ENCODE measurements at regions not wholly inside any gene's neighbourhood (a gene's known extent, or its start where the extent isn't known, plus 50 kb on each side); places are given as distances from the start of the nearest gene placed in this dataset.

DNA sequence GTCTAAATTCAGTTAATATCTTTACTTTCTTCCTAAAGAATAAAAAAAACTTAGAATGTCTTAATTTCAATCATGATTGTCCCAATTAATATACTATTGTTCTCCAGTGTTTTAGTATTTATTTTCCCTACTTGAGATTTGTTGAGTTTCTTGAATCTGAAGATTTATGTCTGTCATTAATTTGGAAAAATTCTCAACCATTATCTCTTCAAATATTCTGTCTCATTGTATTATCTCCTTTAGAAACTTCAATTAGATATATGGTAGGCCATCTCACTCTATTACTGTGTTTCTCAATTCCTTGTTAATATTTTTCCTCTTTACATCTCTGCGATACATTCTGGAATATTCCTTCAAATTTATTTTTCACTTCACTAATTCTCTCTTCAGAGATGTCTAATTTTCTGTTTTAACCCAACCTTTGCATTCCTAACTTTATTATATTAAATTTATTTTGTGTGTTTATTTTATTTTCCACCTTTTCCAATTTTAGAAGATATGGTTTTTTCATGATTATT lies 268.6 kb downstream of the QKI start (continued):
- TF ChIP-seq ZMYM3 (CRISPR knock-in tag; IDR thresholded peaks at IDR 0.05) (no peak), TRIM24 (CRISPR knock-in tag; IDR thresholded peaks at IDR 0.05) (no peak), RAD51 (IDR thresholded peaks at IDR 0.05; ENCODE audit: borderline replicate concordance) (no peak), MZF1 (CRISPR knock-in tag; IDR thresholded peaks at IDR 0.05; ENCODE audit: borderline replicate concordance) (no peak)
- TF ChIP-seq, protein P1, sequence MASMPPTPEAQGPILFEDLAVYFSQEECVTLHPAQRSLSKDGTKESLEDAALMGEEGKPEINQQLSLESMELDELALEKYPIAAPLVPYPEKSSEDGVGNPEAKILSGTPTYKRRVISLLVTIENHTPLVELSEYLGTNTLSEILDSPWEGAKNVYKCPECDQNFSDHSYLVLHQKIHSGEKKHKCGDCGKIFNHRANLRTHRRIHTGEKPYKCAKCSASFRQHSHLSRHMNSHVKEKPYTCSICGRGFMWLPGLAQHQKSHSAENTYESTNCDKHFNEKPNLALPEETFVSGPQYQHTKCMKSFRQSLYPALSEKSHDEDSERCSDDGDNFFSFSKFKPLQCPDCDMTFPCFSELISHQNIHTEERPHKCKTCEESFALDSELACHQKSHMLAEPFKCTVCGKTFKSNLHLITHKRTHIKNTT (CRISPR knock-in tag; IDR thresholded peaks at IDR 0.05): no peak
- TF ChIP-seq, protein P2, sequence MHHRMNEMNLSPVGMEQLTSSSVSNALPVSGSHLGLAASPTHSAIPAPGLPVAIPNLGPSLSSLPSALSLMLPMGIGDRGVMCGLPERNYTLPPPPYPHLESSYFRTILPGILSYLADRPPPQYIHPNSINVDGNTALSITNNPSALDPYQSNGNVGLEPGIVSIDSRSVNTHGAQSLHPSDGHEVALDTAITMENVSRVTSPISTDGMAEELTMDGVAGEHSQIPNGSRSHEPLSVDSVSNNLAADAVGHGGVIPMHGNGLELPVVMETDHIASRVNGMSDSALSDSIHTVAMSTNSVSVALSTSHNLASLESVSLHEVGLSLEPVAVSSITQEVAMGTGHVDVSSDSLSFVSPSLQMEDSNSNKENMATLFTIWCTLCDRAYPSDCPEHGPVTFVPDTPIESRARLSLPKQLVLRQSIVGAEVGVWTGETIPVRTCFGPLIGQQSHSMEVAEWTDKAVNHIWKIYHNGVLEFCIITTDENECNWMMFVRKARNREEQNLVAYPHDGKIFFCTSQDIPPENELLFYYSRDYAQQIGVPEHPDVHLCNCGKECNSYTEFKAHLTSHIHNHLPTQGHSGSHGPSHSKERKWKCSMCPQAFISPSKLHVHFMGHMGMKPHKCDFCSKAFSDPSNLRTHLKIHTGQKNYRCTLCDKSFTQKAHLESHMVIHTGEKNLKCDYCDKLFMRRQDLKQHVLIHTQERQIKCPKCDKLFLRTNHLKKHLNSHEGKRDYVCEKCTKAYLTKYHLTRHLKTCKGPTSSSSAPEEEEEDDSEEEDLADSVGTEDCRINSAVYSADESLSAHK (CRISPR knock-in tag; IDR thresholded peaks at IDR 0.05; ENCODE audit: borderline replicate concordance): no peak

DNA sequence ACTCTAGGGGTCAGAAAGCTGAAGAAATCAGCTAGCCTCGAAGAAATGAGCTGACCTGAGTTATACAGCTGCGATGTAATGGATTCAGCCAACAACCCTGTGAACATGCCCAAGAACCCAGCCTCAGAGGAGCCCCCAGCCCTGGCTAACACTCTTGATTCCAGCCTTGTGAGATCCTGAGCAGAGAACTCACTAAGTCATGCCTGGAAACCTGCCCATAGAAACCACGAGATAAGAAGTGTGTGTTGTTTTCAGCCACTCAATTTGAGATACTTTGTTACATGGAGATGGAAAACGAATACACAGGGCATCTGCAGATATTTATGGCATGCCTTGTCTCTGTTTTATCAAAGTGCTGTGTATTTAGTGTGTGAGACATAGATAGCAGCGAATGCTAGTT lies 265.2 kb downstream of the QKI start:
- ATAC-seq: no peak
- Histone ChIP-seq H4K20me1 (ENCODE audit: insufficient read depth, low read length) (no peaks in the 10 kb centered on the region), H3K9ac (ENCODE audit: insufficient read depth, low read depth, low read length) (no peak overlapping the region), H3K4me3 (replicated peaks in 1 of 3; ENCODE audit: insufficient read depth in 1 of 3, low read depth in 2 of 3, low read length in 3 of 3) (no peak overlapping the region), H3K36me3 (replicated peaks in 1 of 2; ENCODE audit: control insufficient read depth in 1 of 2, insufficient read depth in 2 of 2, low read length in 2 of 2) (no peaks in the 10 kb centered on the region), H3K27ac (ENCODE audit: extremely low read length, insufficient read depth, low read length) (no peak overlapping the region), H2AFZ (ENCODE audit: low read length) (no peak overlapping the region), H3K9me3 (ENCODE audit: low read length) (no peaks in the 10 kb centered on the region), H3K4me2 (ENCODE audit: low read depth, low read length) (no peak overlapping the region), H3K79me2 (ENCODE audit: insufficient read depth, low read length) (no peaks in the 10 kb centered on the region), H3K4me1 (ENCODE audit: insufficient read depth, low read length) (no peaks in the 10 kb centered on the region), H3K27me3 (ENCODE audit: control insufficient read depth in 1 of 2, insufficient read depth in 2 of 2, low read length in 2 of 2) (no peaks in the 10 kb centered on the region)
- CTCF ChIA-PET (ENCODE audit: low intra/inter-chr PET ratio, low total read pairs): no interaction called here
- BruUV-seq (replicated peaks): no TSS peak
- no peak for FAIRE-seq
- DNase-seq (ENCODE audit: low spot score): no peak
- POLR2A ChIA-PET: no interaction called here
- 19% methylated on average over 5 of the region's 5 CpGs for WGBS (ENCODE audit: low lambda C conversion rate)
- intact Hi-C loops (cut with micrococcal nuclease; ENCODE audit: unreplicated experiment): no loop called here
- in situ Hi-C loops (cut with HindIII; ENCODE audit: extremely low pct_ligation_motif_present, low pct_unique_long_range_greater_than_20kb): no loop called here
- TF ChIP-seq, protein P3, sequence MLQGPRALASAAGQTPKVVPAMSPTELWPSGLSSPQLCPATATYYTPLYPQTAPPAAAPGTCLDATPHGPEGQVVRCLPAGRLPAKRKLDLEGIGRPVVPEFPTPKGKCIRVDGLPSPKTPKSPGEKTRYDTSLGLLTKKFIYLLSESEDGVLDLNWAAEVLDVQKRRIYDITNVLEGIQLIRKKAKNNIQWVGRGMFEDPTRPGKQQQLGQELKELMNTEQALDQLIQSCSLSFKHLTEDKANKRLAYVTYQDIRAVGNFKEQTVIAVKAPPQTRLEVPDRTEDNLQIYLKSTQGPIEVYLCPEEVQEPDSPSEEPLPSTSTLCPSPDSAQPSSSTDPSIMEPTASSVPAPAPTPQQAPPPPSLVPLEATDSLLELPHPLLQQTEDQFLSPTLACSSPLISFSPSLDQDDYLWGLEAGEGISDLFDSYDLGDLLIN (CRISPR knock-in tag; IDR thresholded peaks at IDR 0.05; ENCODE audit: borderline replicate concordance): no peak
- TF ChIP-seq ARID2 (CRISPR knock-in tag; IDR thresholded peaks at IDR 0.05; ENCODE audit: borderline replicate concordance) (no peak), PITX1 (CRISPR knock-in tag; IDR thresholded peaks at IDR 0.05) (no peak), HCFC1 (IDR thresholded peaks at IDR 0.05; ENCODE audit: low read depth, low read length) (no peak)
- TF ChIP-seq, protein P4, sequence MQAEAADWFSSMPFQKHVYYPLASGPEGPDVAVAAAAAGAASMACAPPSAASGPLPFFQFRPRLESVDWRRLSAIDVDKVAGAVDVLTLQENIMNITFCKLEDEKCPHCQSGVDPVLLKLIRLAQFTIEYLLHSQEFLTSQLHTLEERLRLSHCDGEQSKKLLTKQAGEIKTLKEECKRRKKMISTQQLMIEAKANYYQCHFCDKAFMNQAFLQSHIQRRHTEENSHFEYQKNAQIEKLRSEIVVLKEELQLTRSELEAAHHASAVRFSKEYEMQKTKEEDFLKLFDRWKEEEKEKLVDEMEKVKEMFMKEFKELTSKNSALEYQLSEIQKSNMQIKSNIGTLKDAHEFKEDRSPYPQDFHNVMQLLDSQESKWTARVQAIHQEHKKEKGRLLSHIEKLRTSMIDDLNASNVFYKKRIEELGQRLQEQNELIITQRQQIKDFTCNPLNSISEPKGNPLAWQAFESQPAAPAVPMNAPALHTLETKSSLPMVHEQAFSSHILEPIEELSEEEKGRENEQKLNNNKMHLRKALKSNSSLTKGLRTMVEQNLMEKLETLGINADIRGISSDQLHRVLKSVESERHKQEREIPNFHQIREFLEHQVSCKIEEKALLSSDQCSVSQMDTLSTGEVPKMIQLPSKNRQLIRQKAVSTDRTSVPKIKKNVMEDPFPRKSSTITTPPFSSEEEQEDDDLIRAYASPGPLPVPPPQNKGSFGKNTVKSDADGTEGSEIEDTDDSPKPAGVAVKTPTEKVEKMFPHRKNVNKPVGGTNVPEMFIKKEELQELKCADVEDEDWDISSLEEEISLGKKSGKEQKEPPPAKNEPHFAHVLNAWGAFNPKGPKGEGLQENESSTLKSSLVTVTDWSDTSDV (CRISPR knock-in tag; IDR thresholded peaks at IDR 0.05): no peak
- TF ChIP-seq, protein P5, sequence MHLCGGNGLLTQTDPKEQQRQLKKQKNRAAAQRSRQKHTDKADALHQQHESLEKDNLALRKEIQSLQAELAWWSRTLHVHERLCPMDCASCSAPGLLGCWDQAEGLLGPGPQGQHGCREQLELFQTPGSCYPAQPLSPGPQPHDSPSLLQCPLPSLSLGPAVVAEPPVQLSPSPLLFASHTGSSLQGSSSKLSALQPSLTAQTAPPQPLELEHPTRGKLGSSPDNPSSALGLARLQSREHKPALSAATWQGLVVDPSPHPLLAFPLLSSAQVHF (CRISPR knock-in tag; IDR thresholded peaks at IDR 0.05): no peak
- TF ChIP-seq, protein P6, sequence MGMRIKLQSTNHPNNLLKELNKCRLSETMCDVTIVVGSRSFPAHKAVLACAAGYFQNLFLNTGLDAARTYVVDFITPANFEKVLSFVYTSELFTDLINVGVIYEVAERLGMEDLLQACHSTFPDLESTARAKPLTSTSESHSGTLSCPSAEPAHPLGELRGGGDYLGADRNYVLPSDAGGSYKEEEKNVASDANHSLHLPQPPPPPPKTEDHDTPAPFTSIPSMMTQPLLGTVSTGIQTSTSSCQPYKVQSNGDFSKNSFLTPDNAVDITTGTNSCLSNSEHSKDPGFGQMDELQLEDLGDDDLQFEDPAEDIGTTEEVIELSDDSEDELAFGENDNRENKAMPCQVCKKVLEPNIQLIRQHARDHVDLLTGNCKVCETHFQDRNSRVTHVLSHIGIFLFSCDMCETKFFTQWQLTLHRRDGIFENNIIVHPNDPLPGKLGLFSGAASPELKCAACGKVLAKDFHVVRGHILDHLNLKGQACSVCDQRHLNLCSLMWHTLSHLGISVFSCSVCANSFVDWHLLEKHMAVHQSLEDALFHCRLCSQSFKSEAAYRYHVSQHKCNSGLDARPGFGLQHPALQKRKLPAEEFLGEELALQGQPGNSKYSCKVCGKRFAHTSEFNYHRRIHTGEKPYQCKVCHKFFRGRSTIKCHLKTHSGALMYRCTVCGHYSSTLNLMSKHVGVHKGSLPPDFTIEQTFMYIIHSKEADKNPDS (CRISPR knock-in tag; IDR thresholded peaks at IDR 0.05): no peak

Data from HepG2 (cell line).